ENCODE measurements at regions not wholly inside any gene's neighbourhood (a gene's known extent, or its start where the extent isn't known, plus 50 kb on each side); places are given as distances from the start of the nearest gene placed in this dataset.
"Not testable (repeated sequence)": the region's sequence is repeated elsewhere in the genome, so short reads cannot be mapped to it uniquely, and the experiment has no call there.

GRCh38 chr6:155858906-155859305 lies 403.3 kb upstream of the NOX3 start:
- not testable (repeated sequence) for TF ChIP-seq EZH2 (IDR thresholded peaks at IDR 0.05; ENCODE audit: insufficient read depth, poor library complexity, severe bottlenecking); EZH2phosphoT487 (IDR thresholded peaks at IDR 0.05; ENCODE audit: insufficient read depth, low read depth)

All from GM23248 (cell line).